Gastroesophageal sphincter (tissue), 3 donors: ENCODE measurements at regions not wholly inside any gene's neighbourhood (a gene's known extent, or its start where the extent isn't known, plus 50 kb on each side); places are given as distances from the start of the nearest gene placed in this dataset.

Experiments used
- CTCF ChIP-seq, 4 experiments: fragments of 200-600 bp in 2 of 4; fragments of 450-650 bp in 2 of 4; sonication (generic) in 1 of 4; IDR thresholded peaks; one replicate each; pipeline ENCODE4 v1.5.1; 2017 to 2019; ENCODE audit warnings: antibody characterized with exemption in 4 of 4, mild to moderate bottlenecking in 2 of 4, moderate library complexity in 2 of 4
- POLR2A ChIP-seq, 2 donors: fragments of 450-650 bp; IDR thresholded peaks; one replicate each; pipeline ENCODE4 v1.6.1; 2017; ENCODE audit warnings: antibody characterized with exemption in 2 of 2, mild to moderate bottlenecking in 2 of 2, moderate library complexity in 1 of 2
- POLR2AphosphoS5 ChIP-seq: sonication (generic); formaldehyde crosslinking; IDR thresholded peaks from one replicate; pipeline ENCODE4 v1.6.1; 2017; ENCODE audit warnings: antibody characterized with exemption

- TF ChIP-seq CTCF (IDR thresholded peaks at IDR 0.05) (no peak), POLR2A (IDR thresholded peaks at IDR 0.05) (no peak), POLR2AphosphoS5 (no peak)
Measured at GRCh38 chr16:16830973-16831372, 452.0 kb downstream of the NPIPA7 start.
